Esophagus squamous epithelium (tissue), 4 donors: ENCODE measurements at regions not wholly inside any gene's neighbourhood (a gene's known extent, or its start where the extent isn't known, plus 50 kb on each side); places are given as distances from the start of the nearest gene placed in this dataset.

ENCODE experiments used
- CTCF ChIP-seq, 6 experiments: fragments of 450-650 bp in 4 of 6; fragments of 200-600 bp in 2 of 6; sonication (generic) in 2 of 6; IDR thresholded peaks; one replicate each; pipeline ENCODE4 v1.5.1; 2016 to 2019; ENCODE audit warnings: antibody characterized with exemption in 6 of 6, mild to moderate bottlenecking in 4 of 6, moderate library complexity in 4 of 6
- POLR2A ChIP-seq, 4 donors: fragments of 450-650 bp; IDR thresholded peaks; one replicate each; pipeline ENCODE4 v1.6.1; 2017; ENCODE audit warnings: antibody characterized with exemption in 4 of 4, mild to moderate bottlenecking in 4 of 4, moderate library complexity in 3 of 4

GRCh38 chr4:136000246-136000645 is 1532.0 kb downstream of the PCDH18 start:
- TF ChIP-seq POLR2A (IDR thresholded peaks at IDR 0.05) (no peak), CTCF (IDR thresholded peaks at IDR 0.05) (no peak)
